IMR-90 (cell line): ENCODE measurements at regions not wholly inside any gene's neighbourhood (a gene's known extent, or its start where the extent isn't known, plus 50 kb on each side); places are given as distances from the start of the nearest gene placed in this dataset.

Experiments used
- ATAC-seq: fragments of 200-7000 bp; cut with Tn5 transposase; 2 replicates; pipeline ENCODE4 v1.9.1; 2020; ENCODE audit warnings: low read depth, mild to moderate bottlenecking, moderate library complexity
- BruUV-seq: library from RNA; stranded (reverse); fragments of 400-500 nt; replicated peaks from 2 replicates; lab custom pipeline; 2021; lab: Mats Ljungman, UMichigan
- CTCF ChIA-PET: fragments of 300-600 bp; formaldehyde crosslinking; extraction: SDS; loops from one replicate; lab custom pipeline; 2021; ENCODE audit warnings: antibody characterized with exemption; lab: Yijun Ruan, JAX
- POLR2A ChIA-PET: fragments of 300-600 bp; sonication (Branson Sonifier 250); formaldehyde crosslinking; loops from one replicate; lab custom pipeline; 2022; ENCODE audit warnings: antibody characterized with exemption; ENCODE audit not compliant: unreplicated experiment; lab: Charles Lee
- DNase-seq: peaks from one replicate; pipeline ENCODE4 v3.0.0; 2013
- H2AFZ ChIP-seq: replicated peaks from 2 replicates; pipeline ENCODE3; 2013; ENCODE audit warnings: low read length, mild to moderate bottlenecking; ENCODE audit not compliant: poor library complexity
- H2AK5ac ChIP-seq: 2 replicates; pipeline ENCODE4 v1.6.1; 2013; ENCODE audit warnings: low read depth, low read length, inconsistent platforms
- H2AK9ac ChIP-seq: replicated peaks from 2 replicates; pipeline ENCODE3; 2013; ENCODE audit warnings: mild to moderate bottlenecking, low read depth, low read length, moderate library complexity; ENCODE audit not compliant: poor library complexity
- H2BK120ac ChIP-seq: 2 replicates; pipeline ENCODE4 v1.6.1; 2013; ENCODE audit warnings: low read depth, low read length, inconsistent platforms
- H2BK15ac ChIP-seq: 3 replicates; pipeline ENCODE4 v1.6.1; 2013; ENCODE audit warnings: low read depth, low read length, inconsistent platforms
- H2BK20ac ChIP-seq: 2 replicates; pipeline ENCODE4 v1.6.1; 2013; ENCODE audit warnings: low read depth, mild to moderate bottlenecking, inconsistent platforms, low read length, moderate library complexity
- H2BK5ac ChIP-seq: 2 replicates; pipeline ENCODE4 v1.6.1; 2013; ENCODE audit warnings: mild to moderate bottlenecking, low read depth, low read length, inconsistent platforms; ENCODE audit not compliant: poor library complexity, severe bottlenecking
- H3K14ac ChIP-seq: replicated peaks from 2 replicates; pipeline ENCODE4 v1.6.1; 2013; ENCODE audit warnings: low read depth, low read length, inconsistent platforms
- H3K18ac ChIP-seq: 2 replicates; pipeline ENCODE4 v1.6.1; 2013; ENCODE audit warnings: low read depth, low read length, control low read depth
- H3K23ac ChIP-seq: 2 replicates; pipeline ENCODE4 v1.6.1; 2013; ENCODE audit warnings: low read depth, low read length, inconsistent platforms
- H3K27ac ChIP-seq: 2 replicates; pipeline ENCODE4 v1.5.1; 2013; ENCODE audit warnings: mild to moderate bottlenecking, control low read depth, low read length; ENCODE audit not compliant: insufficient read depth
- H3K27me3 ChIP-seq: 2 replicates; pipeline ENCODE4 v1.6.1; 2013; ENCODE audit warnings: low read length; ENCODE audit not compliant: control insufficient read depth, insufficient read depth
- H3K36me3 ChIP-seq: 2 replicates; pipeline ENCODE4 v1.6.1; 2013; ENCODE audit warnings: low read length, mixed read lengths; ENCODE audit not compliant: control insufficient read depth, insufficient read depth
- H3K4ac ChIP-seq: 2 replicates; pipeline ENCODE4 v1.6.1; 2013; ENCODE audit warnings: low read depth, low read length, inconsistent platforms
- H3K4me1 ChIP-seq: 2 replicates; pipeline ENCODE4 v1.6.1; 2013; ENCODE audit warnings: low read length, mixed read lengths; ENCODE audit not compliant: control insufficient read depth, insufficient read depth
- H3K4me2 ChIP-seq: 2 replicates; pipeline ENCODE4 v1.6.1; 2013; ENCODE audit warnings: low read depth, mild to moderate bottlenecking, control low read depth, low read length, moderate library complexity
- H3K4me3 ChIP-seq: 2 replicates; pipeline ENCODE4 v1.5.1; 2013; ENCODE audit warnings: low read depth, mild to moderate bottlenecking, control low read depth, low read length, moderate library complexity; ENCODE audit not compliant: insufficient read depth
- H3K56ac ChIP-seq: 2 replicates; pipeline ENCODE4 v1.6.1; 2013; ENCODE audit warnings: low read length, inconsistent platforms; ENCODE audit not compliant: insufficient read depth; ENCODE audit errors: extremely low read depth
- H3K79me1 ChIP-seq, 2 experiments: 2 replicates each; pipeline ENCODE4 v1.6.1; 2013; ENCODE audit warnings: low read length in 2 of 2, inconsistent platforms in 1 of 2, low read depth in 1 of 2
- H3K9ac ChIP-seq: 2 replicates; pipeline ENCODE4 v1.6.1; 2013; ENCODE audit warnings: low read depth, low read length, control low read depth
- H3K9me1 ChIP-seq: 2 replicates; pipeline ENCODE4 v1.6.1; 2013; ENCODE audit warnings: low read length, inconsistent platforms; ENCODE audit not compliant: insufficient read depth
- H3K9me3 ChIP-seq: 2 replicates; pipeline ENCODE4 v1.6.1; 2013; ENCODE audit warnings: low read length; ENCODE audit not compliant: control insufficient read depth, insufficient read depth
- H4K20me1 ChIP-seq: 2 replicates; pipeline ENCODE4 v1.6.1; 2013; ENCODE audit warnings: low read length, inconsistent platforms; ENCODE audit not compliant: insufficient read depth
- H4K5ac ChIP-seq: 2 replicates; pipeline ENCODE4 v1.6.1; 2013; ENCODE audit warnings: mild to moderate bottlenecking, low read depth, low read length, control low read depth
- H4K8ac ChIP-seq, 2 experiments: 2 replicates each; pipeline ENCODE4 v1.6.1; 2013; ENCODE audit warnings: low read depth in 2 of 2, low read length in 2 of 2, control low read depth in 1 of 2, inconsistent platforms in 1 of 2
- H4K91ac ChIP-seq: 2 replicates; pipeline ENCODE4 v1.6.1; 2013; ENCODE audit warnings: low read depth, low read length, inconsistent platforms; ENCODE audit not compliant: insufficient read depth
- MAZ ChIP-seq: IDR thresholded peaks from 2 replicates; pipeline ENCODE4 v1.6.1; 2012; ENCODE audit warnings: low read depth, mild to moderate bottlenecking, low read length, improper control_type of control experiment, moderate library complexity, borderline replicate concordance
- RAD21 ChIP-seq: IDR thresholded peaks from 2 replicates; pipeline ENCODE4 v1.6.1; 2012; ENCODE audit warnings: low read length, improper control_type of control experiment
- dilution Hi-C: fragments of 300-500 bp; cut with HindIII; formaldehyde crosslinking; loops from one replicate; pipeline ENCODE4 v1.14.3; 2018; ENCODE audit warnings: low sequenced_read_pairs; ENCODE audit not compliant: unreplicated experiment
- in situ Hi-C: fragments of 300-500 bp; cut with MboI; formaldehyde crosslinking; loops from 3 replicates; pipeline ENCODE4 v1.14.3; 2019; ENCODE audit warnings: low sequenced_read_pairs, inconsistent platforms, mixed read lengths
- intact Hi-C: fragments of 100-400 bp; cut with micrococcal nuclease; formaldehyde crosslinking; loops from 2 replicates; pipeline ENCODE4 v1.10.0; 2022
- TF ChIP-seq, protein P1 (sequence below): fragments of 150-350 bp; IDR thresholded peaks from 2 replicates; pipeline ENCODE4 v1.6.1; 2016; ENCODE audit warnings: low read depth, mild to moderate bottlenecking, low read length, moderate library complexity, borderline replicate concordance

DNA sequence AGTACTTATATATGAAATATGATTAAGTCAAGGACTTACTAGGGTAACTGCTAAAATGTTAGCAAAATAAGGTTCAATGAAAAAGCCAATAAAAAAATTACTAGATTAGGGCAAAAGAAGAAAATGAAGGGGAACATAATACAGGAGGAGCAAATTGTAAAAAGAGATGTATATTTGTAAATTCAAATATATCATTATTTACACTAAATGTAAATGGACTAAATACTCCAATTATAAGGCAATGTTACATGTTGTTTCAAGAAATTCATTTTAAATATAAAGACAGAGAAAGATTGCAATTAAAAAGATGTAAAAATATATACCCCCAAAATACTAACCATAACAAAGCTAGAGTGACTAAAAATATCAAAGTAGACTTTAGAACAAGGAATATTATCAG is 134.1 kb downstream of the EFHB start:
- Histone ChIP-seq H3K9ac (no peak overlapping the region), H4K8ac (no peak overlapping the region), H3K79me1 (no peaks in the 10 kb centered on the region), H3K4me1 (no peaks in the 10 kb centered on the region), H2BK5ac (no peak overlapping the region), H3K9me3 (peaks cover 12% of the 10 kb centered on the region), H3K4me3 (no peak overlapping the region), H2AK5ac (no peak overlapping the region), H2BK20ac (no peak overlapping the region), H2BK15ac (no peak overlapping the region), H3K9me1 (no peaks in the 10 kb centered on the region), H2AK9ac (no peak overlapping the region), H4K5ac (no peak overlapping the region), H4K91ac (no peak overlapping the region), H3K27me3 (no peaks in the 10 kb centered on the region), H3K27ac (no peak overlapping the region), H3K14ac (no peak overlapping the region), H3K18ac (no peak overlapping the region), H3K36me3 (no peaks in the 10 kb centered on the region), H3K4me2 (no peak overlapping the region), H3K56ac (no peak overlapping the region), H3K4ac (no peak overlapping the region), H2BK120ac (no peak overlapping the region), H4K20me1 (no peaks in the 10 kb centered on the region), H2AFZ (no peak overlapping the region), H3K23ac (no peak overlapping the region)
- no peak for TF ChIP-seq RAD21
- no peak for TF ChIP-seq MAZ
- TF ChIP-seq, protein P1, sequence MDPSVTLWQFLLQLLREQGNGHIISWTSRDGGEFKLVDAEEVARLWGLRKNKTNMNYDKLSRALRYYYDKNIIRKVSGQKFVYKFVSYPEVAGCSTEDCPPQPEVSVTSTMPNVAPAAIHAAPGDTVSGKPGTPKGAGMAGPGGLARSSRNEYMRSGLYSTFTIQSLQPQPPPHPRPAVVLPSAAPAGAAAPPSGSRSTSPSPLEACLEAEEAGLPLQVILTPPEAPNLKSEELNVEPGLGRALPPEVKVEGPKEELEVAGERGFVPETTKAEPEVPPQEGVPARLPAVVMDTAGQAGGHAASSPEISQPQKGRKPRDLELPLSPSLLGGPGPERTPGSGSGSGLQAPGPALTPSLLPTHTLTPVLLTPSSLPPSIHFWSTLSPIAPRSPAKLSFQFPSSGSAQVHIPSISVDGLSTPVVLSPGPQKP = no peak
- dilution Hi-C loops (no loop called here), in situ Hi-C loops (no loop called here), intact Hi-C loops (no loop called here)
- ATAC-seq (no peak), DNase-seq (no peak)
- BruUV-seq = no TSS peak
- POLR2A ChIA-PET = no interaction called here
- CTCF ChIA-PET = no interaction called here
